ENCODE measurements at regions not wholly inside any gene's neighbourhood (a gene's known extent, or its start where the extent isn't known, plus 50 kb on each side); places are given as distances from the start of the nearest gene placed in this dataset.
"Not testable (repeated sequence)": the region's sequence is repeated elsewhere in the genome, so short reads cannot be mapped to it uniquely, and the experiment has no call there.

- DNase-seq (ENCODE audit: low spot score): no peak
Measured at GRCh38 chr1:163983097-163983496, 575.9 kb upstream of the PBX1 start.

DNA sequence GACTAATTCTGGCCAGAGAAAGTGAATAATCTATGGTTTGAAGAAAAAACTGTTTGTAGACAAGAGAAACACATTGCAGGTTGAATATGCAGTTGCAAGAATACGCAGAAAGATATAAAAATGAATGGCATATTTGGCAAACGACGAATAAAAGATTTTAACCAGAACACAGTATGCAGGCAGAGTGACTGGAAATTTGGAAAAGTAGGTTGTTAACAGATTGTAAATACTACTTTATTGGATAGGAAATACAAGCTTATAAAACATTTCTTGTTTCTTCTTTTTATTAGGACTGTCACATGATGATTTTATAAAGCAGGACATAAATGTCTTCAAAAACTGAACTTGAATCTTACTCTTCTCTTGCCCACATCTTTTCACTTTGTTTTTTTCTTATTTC is 573.3 kb upstream of the PBX1 start:
- DNase-seq (ENCODE audit: low spot score): no peak

DNA sequence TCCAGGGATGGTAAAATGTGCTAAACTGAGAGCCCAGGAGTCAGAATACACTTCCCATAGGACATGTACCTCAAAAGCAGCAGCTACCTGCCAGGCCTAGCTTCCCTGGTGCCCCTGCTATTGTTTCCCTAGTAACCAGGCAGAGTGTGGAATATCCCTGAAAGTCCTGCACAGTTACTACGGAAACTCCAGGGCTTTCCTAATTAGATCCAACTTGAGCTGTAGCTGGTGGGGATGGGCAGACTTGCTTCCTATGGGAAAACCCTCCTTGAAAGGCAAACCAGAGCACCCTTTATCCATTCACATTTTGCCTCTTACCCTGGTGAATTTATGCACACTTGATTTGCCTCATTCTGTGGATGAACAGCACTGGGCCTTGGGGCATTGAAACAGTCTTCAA is 559.9 kb upstream of the PBX1 start:
- DNase-seq (ENCODE audit: low spot score): no peak

GRCh38 chr1:164006186-164006585 is 552.8 kb upstream of the PBX1 start:
- DNase-seq (ENCODE audit: low spot score): not testable (repeated sequence)

DNA sequence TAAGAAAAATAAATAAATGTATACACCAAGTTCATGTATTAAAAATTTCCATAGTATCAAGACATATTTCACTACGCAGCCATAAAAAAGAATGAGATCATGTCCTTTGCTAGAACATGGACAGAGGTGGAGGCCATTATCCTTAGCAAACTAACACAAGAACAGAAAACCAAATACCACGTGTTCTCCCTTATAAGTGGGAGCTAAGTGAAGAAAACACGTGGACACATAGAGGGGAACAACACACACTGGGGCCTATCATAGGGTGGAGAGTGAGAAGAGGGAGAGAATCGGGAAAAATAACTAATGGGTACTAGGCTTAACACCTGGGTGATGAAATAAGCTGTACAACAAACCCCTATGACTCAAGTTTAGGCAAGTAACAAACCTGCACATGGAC is 552.4 kb upstream of the PBX1 start:
- DNase-seq (ENCODE audit: low spot score): no peak

GRCh38 chr1:164017239-164017638 is 541.7 kb upstream of the PBX1 start:
- DNase-seq (ENCODE audit: low spot score): no peak

- DNase-seq (ENCODE audit: low spot score): no peak
Measured at GRCh38 chr1:164020391-164020790, 538.6 kb upstream of the PBX1 start.

- no peak for DNase-seq (ENCODE audit: low spot score)
Measured at GRCh38 chr1:164021813-164022212, 537.2 kb upstream of the PBX1 start.

GRCh38 chr1:164033782-164034181 is 525.2 kb upstream of the PBX1 start:
- DNase-seq (ENCODE audit: low spot score): no peak

DNA sequence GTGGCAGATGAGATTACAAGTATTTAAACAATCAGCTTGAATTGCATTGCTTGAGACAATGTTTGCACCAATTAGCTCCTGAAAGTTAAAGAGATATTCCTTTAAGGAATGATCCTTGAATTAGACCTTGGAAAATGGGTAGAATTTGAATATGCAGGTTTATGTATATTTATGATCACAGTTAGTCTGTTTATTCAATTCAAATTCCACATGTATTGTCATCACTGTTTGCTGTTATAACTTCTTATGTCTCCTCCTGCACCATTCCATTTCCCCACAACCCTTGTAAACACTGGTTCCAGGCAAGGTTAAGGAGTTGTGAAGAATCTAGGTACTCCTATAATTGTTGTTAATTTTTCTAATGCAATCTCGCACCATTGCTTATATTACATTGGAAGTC is 518.2 kb upstream of the PBX1 start:
- DNase-seq (ENCODE audit: low spot score): no peak

DNA sequence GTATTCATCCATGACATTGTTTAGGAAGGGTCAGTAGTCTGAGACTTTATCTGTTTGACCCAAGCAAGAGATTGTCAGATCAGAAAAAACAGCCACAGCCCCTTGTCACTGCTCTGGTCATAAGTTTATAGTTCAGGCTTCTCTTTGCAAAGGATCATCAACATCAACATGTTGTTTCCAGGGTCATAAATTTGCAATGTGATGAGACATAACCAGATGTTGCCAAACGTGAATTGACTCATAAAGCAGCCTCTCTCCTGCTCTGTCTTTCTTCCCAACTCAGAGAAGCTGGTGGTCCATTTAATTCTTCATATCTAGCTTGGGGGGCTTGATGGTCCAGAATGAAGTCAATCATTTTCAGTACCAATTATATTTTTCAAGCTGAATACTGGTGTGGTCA is 507.2 kb upstream of the PBX1 start:
- no peak for DNase-seq (ENCODE audit: low spot score)

GRCh38 chr1:164054331-164054730 is 504.7 kb upstream of the PBX1 start:
- no peak for DNase-seq (ENCODE audit: low spot score)

DNA sequence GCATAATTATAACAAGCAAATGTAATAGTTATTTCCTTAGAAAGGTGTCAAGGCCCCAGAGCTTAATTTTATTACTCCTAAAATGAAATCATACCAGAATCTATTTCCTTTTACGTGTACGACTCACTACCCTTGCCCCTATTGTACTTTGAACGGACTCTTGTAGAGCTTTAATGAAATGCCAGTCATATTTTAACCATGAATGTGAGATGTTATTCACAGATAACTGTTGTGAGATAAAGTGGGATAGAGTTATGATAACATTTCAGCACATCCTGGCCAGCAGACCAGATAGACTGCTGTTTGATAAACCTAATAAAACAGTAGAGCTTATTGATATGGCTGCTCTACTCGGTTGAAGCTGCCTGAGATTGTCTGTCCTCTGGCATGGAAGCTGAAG is 500.8 kb upstream of the PBX1 start:
- peak; percentile 11 for DNase-seq (ENCODE audit: low spot score)

GRCh38 chr1:164061528-164061927 is 497.5 kb upstream of the PBX1 start:
- no peak for DNase-seq (ENCODE audit: low spot score)

DNA sequence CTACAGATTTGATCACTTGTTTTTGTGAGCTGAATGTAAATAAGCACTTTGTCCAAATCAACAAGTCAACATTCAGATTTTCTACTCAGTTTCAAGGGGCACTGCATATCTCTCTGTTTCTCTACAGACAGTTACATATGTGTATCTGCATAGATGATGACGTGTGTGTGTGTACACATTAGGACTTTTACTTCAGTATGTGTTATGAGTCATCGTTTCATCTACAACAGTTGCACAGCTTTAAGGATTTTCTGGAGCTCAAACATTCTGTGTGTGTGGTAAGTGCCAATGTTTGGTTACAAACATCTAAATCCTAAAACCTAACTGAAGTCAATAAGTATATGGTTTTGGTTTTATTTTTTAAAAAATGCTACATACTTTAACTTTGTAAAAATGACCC is 494.5 kb upstream of the PBX1 start:
- DNase-seq (ENCODE audit: low spot score): peak; percentile 45

GRCh38 chr1:164071288-164071687 is 487.7 kb upstream of the PBX1 start:
- DNase-seq (ENCODE audit: low spot score): no peak

DNA sequence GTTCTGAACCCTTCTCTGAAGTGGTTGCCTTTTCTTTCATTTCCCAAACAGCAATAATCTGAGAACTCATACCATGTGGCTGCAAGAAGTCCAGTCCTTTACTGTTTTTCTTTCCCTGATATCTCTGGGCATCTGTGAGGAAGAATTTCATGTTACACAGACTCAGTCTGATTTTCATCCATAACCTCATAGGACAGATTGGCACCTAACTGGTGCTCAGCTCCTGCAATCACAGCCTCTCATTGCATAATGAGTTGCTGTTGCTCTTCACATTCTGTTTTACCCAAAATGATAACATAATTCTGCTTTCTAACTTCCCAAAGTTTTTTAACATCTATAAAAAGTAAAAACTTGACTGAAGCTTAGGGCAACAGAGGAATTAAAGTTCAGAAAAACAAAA is 472.2 kb upstream of the PBX1 start:
- DNase-seq (ENCODE audit: low spot score): no peak

DNA sequence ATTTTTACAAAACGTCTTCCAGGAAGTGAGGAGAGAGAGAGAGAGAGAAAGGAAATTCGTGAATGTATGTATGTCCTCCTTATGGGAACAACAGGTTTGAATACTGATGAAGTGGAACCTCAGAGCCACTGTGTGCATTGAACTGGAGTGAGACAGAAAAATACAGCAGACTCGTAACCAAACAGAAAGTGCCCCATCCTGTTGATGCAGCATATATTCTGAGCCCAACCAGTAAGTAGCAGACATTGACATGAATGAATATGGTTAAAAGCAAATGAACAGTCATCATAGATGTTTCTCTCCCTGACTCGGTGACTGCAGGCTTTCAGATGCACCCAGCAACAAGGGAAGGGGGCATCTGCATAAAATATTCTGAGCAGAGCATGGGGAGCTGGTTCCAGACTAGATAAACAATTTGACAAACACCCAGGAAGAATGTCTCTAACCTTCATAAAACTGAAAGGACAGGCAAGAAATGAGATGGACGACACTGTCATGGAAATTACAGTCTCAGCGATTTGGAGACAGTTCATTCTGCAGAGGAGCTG is 471.0 kb upstream of the PBX1 start:
- DNase-seq (ENCODE audit: low spot score): no peak

- DNase-seq (ENCODE audit: low spot score): peak; percentile 33
Measured at GRCh38 chr1:164092603-164093353, 466.2 kb upstream of the PBX1 start.

GRCh38 chr1:164093543-164093942 is 465.4 kb upstream of the PBX1 start:
- DNase-seq (ENCODE audit: low spot score): no peak

- DNase-seq (ENCODE audit: low spot score): no peak
Measured at GRCh38 chr1:164101802-164102201, 457.2 kb upstream of the PBX1 start.

DNA sequence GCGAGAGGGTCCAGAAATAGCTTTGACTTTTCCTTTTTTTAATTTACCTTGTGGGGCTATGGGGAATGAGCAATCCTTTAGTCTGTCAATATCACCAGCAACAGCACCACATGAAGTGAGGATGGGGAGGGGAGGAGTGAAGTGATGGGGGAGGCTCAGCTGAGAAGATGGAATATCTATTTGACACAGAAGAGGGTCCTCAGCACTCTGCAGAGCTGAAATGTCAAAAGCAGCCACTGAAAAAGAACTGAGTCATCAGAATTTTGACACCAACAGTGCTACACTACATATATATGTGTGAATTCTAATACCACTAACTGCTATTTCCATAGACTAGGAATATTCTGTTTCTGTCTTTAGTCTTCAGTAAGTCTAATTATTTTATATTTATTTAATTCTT is 427.0 kb upstream of the PBX1 start:
- no peak for DNase-seq (ENCODE audit: low spot score)

GRCh38 chr1:164137273-164137925 is 421.6 kb upstream of the PBX1 start:
- DNase-seq (ENCODE audit: low spot score): no peak
